C1 segment of cervical spinal cord (tissue), 14 donors: ENCODE measurements at regions not wholly inside any gene's neighbourhood (a gene's known extent, or its start where the extent isn't known, plus 50 kb on each side); places are given as distances from the start of the nearest gene placed in this dataset.

Source experiments
- DNase-seq, 14 donors: peaks; one replicate each; lab custom pipeline; 2025; lab: John Stamatoyannopoulos, UW

GRCh38 chr5:35436400-35437057 lies 181.1 kb upstream of the SPEF2 start:
- no peak for DNase-seq

GRCh38 chr5:35430381-35431162 lies 187.1 kb upstream of the SPEF2 start:
- no peak for DNase-seq

GRCh38 chr5:35420200-35420599 lies 189.9 kb upstream of the PRLR start:
- no peak for DNase-seq

GRCh38 chr5:35417040-35417439 lies 186.8 kb upstream of the PRLR start:
- DNase-seq = no peak

GRCh38 chr5:35416217-35416988 lies 186.1 kb upstream of the PRLR start:
- no peak for DNase-seq

- no peak for DNase-seq
Observed at GRCh38 chr5:35415309-35415708, 185.0 kb upstream of the PRLR start.

- no peak for DNase-seq
Observed at GRCh38 chr5:35409361-35409760, 179.1 kb upstream of the PRLR start.

- DNase-seq = no peak
Observed at GRCh38 chr5:35408146-35408545, 177.9 kb upstream of the PRLR start.

- DNase-seq = no peak
Observed at GRCh38 chr5:35407697-35408096, 177.4 kb upstream of the PRLR start.

- DNase-seq = no peak
Observed at GRCh38 chr5:35405938-35406337, 175.7 kb upstream of the PRLR start.

GRCh38 chr5:35404701-35405100 lies 174.4 kb upstream of the PRLR start:
- no peak for DNase-seq

- no peak for DNase-seq
Observed at GRCh38 chr5:35393901-35394300, 163.6 kb upstream of the PRLR start.

GRCh38 chr5:35384658-35385057 lies 154.4 kb upstream of the PRLR start:
- DNase-seq = no peak

GRCh38 chr5:35383041-35383440 lies 152.8 kb upstream of the PRLR start:
- DNase-seq = no peak

GRCh38 chr5:35377653-35378052 lies 147.4 kb upstream of the PRLR start:
- no peak for DNase-seq

GRCh38 chr5:35374584-35374983 lies 144.3 kb upstream of the PRLR start:
- DNase-seq = no peak

- no peak for DNase-seq
Observed at GRCh38 chr5:35373249-35373648, 143.0 kb upstream of the PRLR start.

GRCh38 chr5:35372482-35372881 lies 142.2 kb upstream of the PRLR start:
- DNase-seq = no peak

- no peak for DNase-seq
Observed at GRCh38 chr5:35371951-35372426, 141.7 kb upstream of the PRLR start.

- DNase-seq = no peak
Observed at GRCh38 chr5:35370871-35371270, 140.6 kb upstream of the PRLR start.

GRCh38 chr5:35369965-35370790 lies 139.9 kb upstream of the PRLR start:
- no peak for DNase-seq

- no peak for DNase-seq
Observed at GRCh38 chr5:35367526-35367925, 137.2 kb upstream of the PRLR start.
